ENCODE measurements at regions not wholly inside any gene's neighbourhood (a gene's known extent, or its start where the extent isn't known, plus 50 kb on each side); places are given as distances from the start of the nearest gene placed in this dataset.

- no peak for TF ChIP-seq CTCF (IDR thresholded peaks at IDR 0.05)
- H3K36me3 Mint-ChIP-seq (ENCODE audit: low read depth), result no peaks in the 10 kb centered on the region
Measured at GRCh38 chr2:199136681-199137080, 321.1 kb downstream of the SATB2 start.

DNA sequence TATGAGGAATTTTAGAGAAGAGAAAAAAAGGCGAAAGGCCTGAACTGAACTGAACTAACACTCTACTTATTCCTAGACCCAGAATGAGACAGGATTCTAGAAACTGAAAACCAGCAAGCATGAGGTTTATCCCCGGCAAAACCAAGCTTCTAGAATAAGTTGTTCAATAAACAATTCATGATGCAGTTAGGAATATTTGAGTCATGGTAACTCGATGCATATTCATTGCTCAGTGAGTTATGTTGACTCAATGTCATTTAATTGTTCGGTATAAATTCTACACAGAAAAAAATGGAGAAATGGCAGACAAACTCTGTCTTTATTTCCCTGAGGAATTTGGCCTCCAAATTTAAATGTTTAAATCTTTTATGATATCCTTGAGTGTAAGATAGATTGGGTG, 321.5 kb downstream of the SATB2 start:
- Mint-ChIP-seq H3K27ac (ENCODE audit: unreplicated experiment) (no peak overlapping the region), H3K4me3 (ENCODE audit: unreplicated experiment) (no peak overlapping the region), H3K4me1 (ENCODE audit: low read depth) (no peaks in the 10 kb centered on the region), H3K27me3 (ENCODE audit: low read depth) (peaks cover 1% of the 10 kb centered on the region), H3K36me3 (ENCODE audit: low read depth) (no peaks in the 10 kb centered on the region), H3K9me3 (ENCODE audit: low read depth) (peaks cover 10% of the 10 kb centered on the region)
- no peak for DNase-seq (ENCODE audit: low spot score)
- no peak for TF ChIP-seq CTCF (IDR thresholded peaks at IDR 0.05)

More at GRCh38 chr2:199136681-199137080, 321.1 kb downstream of the SATB2 start:
- DNase-seq (ENCODE audit: low spot score), result no peak
- Mint-ChIP-seq H3K4me3 (ENCODE audit: unreplicated experiment) (no peak overlapping the region), H3K27ac (ENCODE audit: unreplicated experiment) (no peak overlapping the region), H3K9me3 (ENCODE audit: low read depth) (peaks cover 10% of the 10 kb centered on the region), H3K4me1 (ENCODE audit: low read depth) (no peaks in the 10 kb centered on the region), H3K27me3 (ENCODE audit: low read depth) (peaks cover 1% of the 10 kb centered on the region)

DNA sequence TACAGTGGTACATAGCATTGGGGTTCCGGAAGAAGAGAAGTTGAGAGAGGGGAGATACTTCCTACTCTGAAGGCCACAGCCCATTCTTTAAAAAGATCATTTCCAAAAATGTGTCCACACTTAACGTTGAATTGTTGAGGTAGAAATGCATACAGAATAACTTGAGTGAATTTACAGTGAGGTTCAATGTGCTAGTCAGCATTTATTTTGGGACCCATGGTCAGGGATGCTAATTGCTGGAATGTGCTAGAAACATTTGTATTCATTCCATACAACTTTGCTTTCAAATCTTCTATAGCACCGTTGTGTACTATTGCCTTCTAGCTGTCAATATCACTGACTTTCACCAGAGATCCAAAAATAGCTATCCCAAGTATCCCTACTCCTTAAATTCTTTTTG, 325.9 kb downstream of the SATB2 start:
- Mint-ChIP-seq H3K9me3 (ENCODE audit: low read depth) (no peaks in the 10 kb centered on the region), H3K27me3 (ENCODE audit: low read depth) (peaks cover 3% of the 10 kb centered on the region), H3K4me1 (ENCODE audit: low read depth) (no peaks in the 10 kb centered on the region), H3K4me3 (ENCODE audit: unreplicated experiment) (no peak overlapping the region), H3K27ac (ENCODE audit: unreplicated experiment) (no peak overlapping the region), H3K36me3 (ENCODE audit: low read depth) (no peaks in the 10 kb centered on the region)
- DNase-seq (ENCODE audit: low spot score), result no peak
- TF ChIP-seq CTCF (IDR thresholded peaks at IDR 0.05), result no peak

GRCh38 chr2:199131136-199131655, 326.5 kb downstream of the SATB2 start:
- Mint-ChIP-seq H3K36me3 (ENCODE audit: low read depth) (no peaks in the 10 kb centered on the region), H3K4me3 (ENCODE audit: unreplicated experiment) (no peak overlapping the region), H3K4me1 (ENCODE audit: low read depth) (no peaks in the 10 kb centered on the region), H3K27ac (ENCODE audit: unreplicated experiment) (no peak overlapping the region), H3K9me3 (ENCODE audit: low read depth) (no peaks in the 10 kb centered on the region), H3K27me3 (ENCODE audit: low read depth) (peaks cover 3% of the 10 kb centered on the region)
- DNase-seq (ENCODE audit: low spot score), result no peak
- TF ChIP-seq CTCF (IDR thresholded peaks at IDR 0.05), result no peak

GRCh38 chr2:199130501-199130900, 327.2 kb downstream of the SATB2 start:
- Mint-ChIP-seq H3K36me3 (ENCODE audit: low read depth) (no peaks in the 10 kb centered on the region), H3K27ac (ENCODE audit: unreplicated experiment) (no peak overlapping the region), H3K27me3 (ENCODE audit: low read depth) (peaks cover 3% of the 10 kb centered on the region), H3K9me3 (ENCODE audit: low read depth) (no peaks in the 10 kb centered on the region), H3K4me3 (ENCODE audit: unreplicated experiment) (no peak overlapping the region), H3K4me1 (ENCODE audit: low read depth) (no peaks in the 10 kb centered on the region)
- TF ChIP-seq CTCF (IDR thresholded peaks at IDR 0.05), result no peak
- DNase-seq (ENCODE audit: low spot score), result no peak

Data from chondrocyte (in vitro differentiated cells).